Caco-2 (cell line): ENCODE measurements at regions not wholly inside any gene's neighbourhood (a gene's known extent, or its start where the extent isn't known, plus 50 kb on each side); places are given as distances from the start of the nearest gene placed in this dataset.

Experiments
- BruUV-seq: library from RNA; stranded (reverse); fragments of 400-500 nt; replicated peaks from 2 replicates; lab custom pipeline; 2021; lab: Mats Ljungman, UMichigan
- CTCF ChIA-PET: fragments of 300-600 bp; sonication (Branson Sonifier 250); formaldehyde crosslinking; loops from one replicate; lab custom pipeline; 2022; ENCODE audit warnings: antibody characterized with exemption; lab: Charles Lee
- POLR2A ChIA-PET: fragments of 300-600 bp; sonication (Branson Sonifier 250); formaldehyde crosslinking; loops from one replicate; lab custom pipeline; 2022; ENCODE audit warnings: antibody characterized with exemption; lab: Charles Lee
- DNase-seq, 2 experiments: peaks; one replicate each; pipeline versions ENCODE4 v3.0.0 to v3.0.0-alpha.2; 2020 to 2022
- H3K27me3 ChIP-seq: replicated peaks from 2 replicates; pipeline ENCODE4 v1.6.0; 2011; ENCODE audit warnings: low read length; ENCODE audit not compliant: control insufficient read depth, insufficient read depth
- H3K36me3 ChIP-seq: 2 replicates; pipeline ENCODE4 v1.5.1; 2011; ENCODE audit warnings: low read length; ENCODE audit not compliant: control insufficient read depth, insufficient read depth
- H3K4me1 ChIP-seq: fragments of 250-450 bp; sonication (Bioruptor Pico); 2 replicates; pipeline ENCODE4 v1.5.1; 2020; ENCODE audit warnings: mild to moderate bottlenecking
- H3K4me3 ChIP-seq: 2 replicates; pipeline ENCODE4 v1.5.1; 2011; ENCODE audit warnings: low read depth, mild to moderate bottlenecking, control low read depth, low read length
- H3K9me3 ChIP-seq: fragments of 250-450 bp; sonication (Bioruptor Pico); 2 replicates; pipeline ENCODE4 v1.5.1; 2020; ENCODE audit warnings: mild to moderate bottlenecking, moderate library complexity
- H3K27ac Mint-ChIP-seq: one replicate; pipeline ENCODE4 v1.8.0; 2022; ENCODE audit warnings: mixed read lengths; ENCODE audit not compliant: unreplicated experiment
- H3K27me3 Mint-ChIP-seq: one replicate; pipeline ENCODE4 v1.8.0; 2022; ENCODE audit warnings: mixed read lengths; ENCODE audit not compliant: insufficient read depth, unreplicated experiment
- H3K36me3 Mint-ChIP-seq: one replicate; pipeline ENCODE4 v1.8.0; 2022; ENCODE audit warnings: mild to moderate bottlenecking, mixed read lengths; ENCODE audit not compliant: insufficient read depth, unreplicated experiment
- H3K4me1 Mint-ChIP-seq: one replicate; pipeline ENCODE4 v1.8.0; 2022; ENCODE audit warnings: low read depth, mixed read lengths; ENCODE audit not compliant: unreplicated experiment
- H3K4me3 Mint-ChIP-seq: one replicate; pipeline ENCODE4 v1.8.0; 2022; ENCODE audit warnings: mild to moderate bottlenecking, moderate library complexity, mixed read lengths; ENCODE audit not compliant: unreplicated experiment
- H3K9me3 Mint-ChIP-seq: one replicate; pipeline ENCODE4 v1.8.0; 2022; ENCODE audit warnings: mixed read lengths; ENCODE audit not compliant: unreplicated experiment
- intact Hi-C: fragments of 100-400 bp; cut with micrococcal nuclease; formaldehyde crosslinking; loops from one replicate; pipeline ENCODE4 v1.10.0; 2022; ENCODE audit not compliant: unreplicated experiment
- TF ChIP-seq, protein P1 (sequence below), 2 experiments: fragments of 200-600 bp in 1 of 2; IDR thresholded peaks; 1 replicate in 1 of 2; 2 replicates in 1 of 2; pipeline versions ENCODE4 v1.5.1 to v1.8.0; 2011 to 2022; ENCODE audit warnings: antibody characterized with exemption in 1 of 2, control low read depth in 1 of 2, inconsistent platforms in 1 of 2, low read depth in 1 of 2, low read length in 1 of 2, mild to moderate bottlenecking in 1 of 2, moderate library complexity in 1 of 2; ENCODE audit not compliant: insufficient read depth in 1 of 2, severe bottlenecking in 1 of 2, unreplicated experiment in 1 of 2

DNA sequence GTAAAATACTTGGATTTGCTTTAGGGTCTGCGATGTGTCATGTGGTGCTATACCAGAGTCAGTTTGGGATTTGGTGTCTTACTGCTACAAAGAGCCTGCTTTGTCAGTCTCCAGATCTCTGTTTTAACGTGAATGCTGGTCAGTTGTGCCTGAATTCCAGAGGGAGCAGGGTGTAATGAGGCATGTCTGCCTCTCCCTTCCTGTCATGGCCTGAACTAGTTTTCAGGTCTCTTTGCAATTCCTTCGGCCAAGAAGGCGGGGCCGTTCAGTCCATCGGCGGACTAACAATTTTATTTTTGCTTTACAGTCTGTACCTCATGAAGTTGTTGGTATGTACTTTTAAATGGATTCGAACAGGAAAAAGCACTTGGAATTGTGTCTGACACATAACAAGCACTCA, 465.1 kb upstream of the ADARB2 start:
- H3K9me3 ChIP-seq, result peaks cover 3% of the 10 kb centered on the region; the same call in 1 of the 2 replicates
- DNase-seq, result no peak
- no peaks in the 10 kb centered on the region for H3K36me3 ChIP-seq
- intact Hi-C loops, result no loop called here
- H3K9me3 Mint-ChIP-seq, result peaks cover 7% of the 10 kb centered on the region
- no peaks in the 10 kb centered on the region for H3K36me3 Mint-ChIP-seq
- H3K4me3 ChIP-seq, result no peak overlapping the region
- POLR2A ChIA-PET, result no interaction called here
- H3K27me3 ChIP-seq, result no peaks in the 10 kb centered on the region
- no peaks in the 10 kb centered on the region for H3K4me1 Mint-ChIP-seq
- no TSS peak for BruUV-seq
- no peak overlapping the region for H3K4me3 Mint-ChIP-seq
- CTCF ChIA-PET, result no interaction called here
- no peak overlapping the region for H3K27ac Mint-ChIP-seq
- H3K4me1 ChIP-seq, result no peaks in the 10 kb centered on the region
- TF ChIP-seq, protein P1, sequence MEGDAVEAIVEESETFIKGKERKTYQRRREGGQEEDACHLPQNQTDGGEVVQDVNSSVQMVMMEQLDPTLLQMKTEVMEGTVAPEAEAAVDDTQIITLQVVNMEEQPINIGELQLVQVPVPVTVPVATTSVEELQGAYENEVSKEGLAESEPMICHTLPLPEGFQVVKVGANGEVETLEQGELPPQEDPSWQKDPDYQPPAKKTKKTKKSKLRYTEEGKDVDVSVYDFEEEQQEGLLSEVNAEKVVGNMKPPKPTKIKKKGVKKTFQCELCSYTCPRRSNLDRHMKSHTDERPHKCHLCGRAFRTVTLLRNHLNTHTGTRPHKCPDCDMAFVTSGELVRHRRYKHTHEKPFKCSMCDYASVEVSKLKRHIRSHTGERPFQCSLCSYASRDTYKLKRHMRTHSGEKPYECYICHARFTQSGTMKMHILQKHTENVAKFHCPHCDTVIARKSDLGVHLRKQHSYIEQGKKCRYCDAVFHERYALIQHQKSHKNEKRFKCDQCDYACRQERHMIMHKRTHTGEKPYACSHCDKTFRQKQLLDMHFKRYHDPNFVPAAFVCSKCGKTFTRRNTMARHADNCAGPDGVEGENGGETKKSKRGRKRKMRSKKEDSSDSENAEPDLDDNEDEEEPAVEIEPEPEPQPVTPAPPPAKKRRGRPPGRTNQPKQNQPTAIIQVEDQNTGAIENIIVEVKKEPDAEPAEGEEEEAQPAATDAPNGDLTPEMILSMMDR (IDR thresholded peaks at IDR 0.05; ENCODE audit: insufficient read depth in 1 of 2, low read depth in 1 of 2, low read length in 1 of 2, severe bottlenecking in 1 of 2, unreplicated experiment in 1 of 2), result no peak
- peaks cover 4% of the 10 kb centered on the region for H3K27me3 Mint-ChIP-seq

DNA sequence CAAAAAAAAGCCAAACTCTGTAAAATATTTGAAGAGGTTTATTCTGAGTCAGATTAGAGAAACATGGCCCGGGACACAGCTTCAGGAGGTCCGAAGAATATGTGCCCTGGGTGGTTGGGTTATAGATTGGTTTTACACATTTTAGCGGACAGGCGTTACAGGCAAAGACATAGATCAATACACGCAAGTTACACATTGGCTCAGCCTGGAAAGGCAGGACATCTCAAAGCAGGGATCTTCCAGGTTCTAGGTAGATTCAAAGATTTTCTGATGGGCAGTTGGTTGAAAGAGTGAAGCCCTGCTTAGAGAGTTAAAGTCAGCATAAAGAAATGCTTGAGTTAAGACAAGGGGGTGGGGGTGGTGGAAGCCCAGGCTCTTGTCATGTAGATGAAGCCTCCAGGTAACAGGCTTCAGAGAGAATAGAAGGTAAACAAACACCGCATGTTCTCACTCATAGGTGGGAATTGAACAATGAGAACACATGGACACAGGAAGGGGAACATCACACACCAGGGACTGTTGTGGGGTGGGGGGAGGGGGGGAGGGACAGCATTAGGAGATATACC, 464.3 kb upstream of the ADARB2 start:
- Mint-ChIP-seq H3K4me1 (no peaks in the 10 kb centered on the region), H3K4me3 (no peak overlapping the region), H3K9me3 (peaks cover 7% of the 10 kb centered on the region), H3K36me3 (no peaks in the 10 kb centered on the region), H3K27me3 (peaks cover 4% of the 10 kb centered on the region), H3K27ac (no peak overlapping the region)
- no TSS peak for BruUV-seq
- TF ChIP-seq, protein P1 (IDR thresholded peaks at IDR 0.05; ENCODE audit: insufficient read depth in 1 of 2, low read depth in 1 of 2, low read length in 1 of 2, severe bottlenecking in 1 of 2, unreplicated experiment in 1 of 2), result no peak
- no peak overlapping the region for H3K4me3 ChIP-seq
- intact Hi-C loops, result no loop called here
- ChIA-PET CTCF (no interaction called here), POLR2A (no interaction called here)
- H3K36me3 ChIP-seq, result no peaks in the 10 kb centered on the region
- no peak for DNase-seq
- no peaks in the 10 kb centered on the region for H3K4me1 ChIP-seq
- no peaks in the 10 kb centered on the region for H3K27me3 ChIP-seq
- H3K9me3 ChIP-seq, result peaks cover 6% of the 10 kb centered on the region; the same call in 1 of the 2 replicates

DNA sequence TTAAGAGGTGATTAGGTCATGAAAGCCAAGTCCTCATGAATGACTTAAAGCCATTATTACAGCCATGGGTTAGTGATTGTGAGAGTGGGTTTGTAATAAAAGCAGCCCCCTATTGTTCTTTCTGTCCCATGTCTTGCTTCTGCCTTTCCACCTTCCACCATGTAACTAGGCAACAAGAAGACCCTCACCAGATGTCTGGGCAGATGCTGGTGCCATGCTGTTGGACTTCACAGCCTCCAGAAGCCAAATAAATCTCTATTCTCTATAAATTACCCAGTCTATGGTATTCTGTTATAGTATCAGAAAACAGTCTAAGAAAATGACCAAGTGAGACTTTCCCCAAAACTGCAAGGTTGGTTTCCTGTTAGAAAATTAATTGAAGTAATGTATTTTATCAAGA, 460.3 kb upstream of the ADARB2 start:
- intact Hi-C loops, result no loop called here
- H3K9me3 Mint-ChIP-seq, result peaks cover 8% of the 10 kb centered on the region
- no TSS peak for BruUV-seq
- POLR2A ChIA-PET, result no interaction called here
- DNase-seq, result no peak
- Histone ChIP-seq H3K4me1 (no peaks in the 10 kb centered on the region), H3K36me3 (no peaks in the 10 kb centered on the region), H3K9me3 (peaks cover 6% of the 10 kb centered on the region; the same call in 1 of the 2 replicates), H3K4me3 (no peak overlapping the region), H3K27me3 (no peaks in the 10 kb centered on the region; the same call in 1 of the 2 replicates)
- CTCF ChIA-PET, result no interaction called here
- peaks cover 2% of the 10 kb centered on the region for H3K27me3 Mint-ChIP-seq
- no peaks in the 10 kb centered on the region for H3K36me3 Mint-ChIP-seq
- no peak overlapping the region for H3K4me3 Mint-ChIP-seq
- TF ChIP-seq, protein P1 (IDR thresholded peaks at IDR 0.05; ENCODE audit: insufficient read depth in 1 of 2, low read depth in 1 of 2, low read length in 1 of 2, severe bottlenecking in 1 of 2, unreplicated experiment in 1 of 2), result no peak
- H3K4me1 Mint-ChIP-seq, result no peaks in the 10 kb centered on the region
- H3K27ac Mint-ChIP-seq, result no peak overlapping the region
